Endothelial cell of umbilical vein (primary cell): ENCODE measurements at regions not wholly inside any gene's neighbourhood (a gene's known extent, or its start where the extent isn't known, plus 50 kb on each side); places are given as distances from the start of the nearest gene placed in this dataset.

ENCODE experiments used
- BruUV-seq: library from RNA; stranded (reverse); fragments of 400-500 nt; replicated peaks from 2 replicates; lab custom pipeline; 2021; lab: Mats Ljungman, UMichigan
- CTCF ChIA-PET: fragments of 300-600, 350-600 bp; sonication (Branson Sonifier 250); formaldehyde crosslinking; loops from one replicate; lab custom pipeline; 2021; ENCODE audit warnings: antibody characterized with exemption, inconsistent platforms; lab: Charles Lee
- POLR2A ChIA-PET: fragments of 300-600, 350-600 bp; sonication (Branson Sonifier 250); formaldehyde crosslinking; loops from one replicate; lab custom pipeline; 2021; ENCODE audit warnings: antibody characterized with exemption, inconsistent platforms; lab: Charles Lee
- DNase-seq: peaks from one replicate; pipeline ENCODE4 v3.0.0-alpha.2; 2011; ENCODE audit warnings: low read depth, low spot score
- FAIRE-seq: peaks from 2 replicates; lab custom pipeline; 2011; peaks lifted over from hg19 to GRCh38; lab: Jason Lieb, UNC
- H2AFZ ChIP-seq: 2 replicates; pipeline ENCODE4 v1.6.0; 2012; ENCODE audit warnings: low read depth, low read length, control low read depth, inconsistent platforms
- H3K27ac ChIP-seq: 2 replicates; pipeline ENCODE4 v1.5.1; 2011; ENCODE audit warnings: low read depth, mild to moderate bottlenecking, control low read depth, low read length, moderate library complexity; ENCODE audit not compliant: insufficient read depth
- H3K27me3 ChIP-seq, 2 experiments: 2 replicates each; pipeline versions ENCODE4 v1.6.0 to v1.6.1; 2011; ENCODE audit warnings: low read length in 2 of 2, mixed read lengths in 1 of 2; ENCODE audit not compliant: control insufficient read depth in 2 of 2, insufficient read depth in 2 of 2
- H3K36me3 ChIP-seq, 2 experiments: 2 replicates in 1 of 2; 3 replicates in 1 of 2; pipeline ENCODE4 v1.5.1; 2011; ENCODE audit warnings: low read length in 2 of 2, mild to moderate bottlenecking in 1 of 2, moderate library complexity in 1 of 2; ENCODE audit not compliant: control insufficient read depth in 2 of 2, insufficient read depth in 2 of 2; ENCODE audit errors: extremely low read depth in 1 of 2
- H3K4me1 ChIP-seq: 3 replicates; pipeline ENCODE4 v1.5.1; 2011; ENCODE audit warnings: mild to moderate bottlenecking, low read length; ENCODE audit not compliant: control insufficient read depth, insufficient read depth; ENCODE audit errors: extremely low read depth
- H3K4me2 ChIP-seq: 2 replicates; pipeline ENCODE4 v1.6.1; 2011; ENCODE audit warnings: low read length, control low read depth, mixed read lengths; ENCODE audit not compliant: insufficient read depth
- H3K4me3 ChIP-seq, 3 experiments: fragments of 200-600 bp in 1 of 3; sonication (generic), shearing (Covaris generic) in 1 of 3; replicated peaks in 1 of 3; 2 replicates each; pipeline ENCODE4 v1.5.1; 2011 to 2016; ENCODE audit warnings: control low read depth in 3 of 3, low read length in 3 of 3, mild to moderate bottlenecking in 2 of 3, inconsistent platforms in 1 of 3, low read depth in 1 of 3, moderate library complexity in 1 of 3; ENCODE audit not compliant: insufficient read depth in 1 of 3
- H3K79me2 ChIP-seq: 2 replicates; pipeline ENCODE4 v1.6.0; 2012; ENCODE audit warnings: low read length, inconsistent platforms; ENCODE audit not compliant: control insufficient read depth, insufficient read depth
- H3K9ac ChIP-seq: replicated peaks from 2 replicates; pipeline ENCODE3; 2011; ENCODE audit warnings: low read length, control low read depth; ENCODE audit not compliant: insufficient read depth; ENCODE audit errors: extremely low read depth
- H3K9me1 ChIP-seq: replicated peaks from 3 replicates; pipeline ENCODE4 v1.6.0; 2011; ENCODE audit warnings: mild to moderate bottlenecking, low read length; ENCODE audit not compliant: control insufficient read depth, insufficient read depth; ENCODE audit errors: extremely low read depth
- H3K9me3 ChIP-seq: replicated peaks from 2 replicates; pipeline ENCODE4 v1.5.1; 2012; ENCODE audit warnings: low read length, inconsistent platforms; ENCODE audit not compliant: control insufficient read depth, insufficient read depth
- H4K20me1 ChIP-seq: replicated peaks from 2 replicates; pipeline ENCODE3; 2011; ENCODE audit warnings: mild to moderate bottlenecking, low read length; ENCODE audit not compliant: control insufficient read depth, insufficient read depth; ENCODE audit errors: extremely low read depth
- EZH2 ChIP-seq: IDR thresholded peaks from 2 replicates; pipeline ENCODE4 v1.6.1; 2012; ENCODE audit warnings: borderline replicate concordance, low read depth, mild to moderate bottlenecking, moderate library complexity, low read length, inconsistent platforms; ENCODE audit not compliant: severe bottlenecking
- FOS ChIP-seq: IDR thresholded peaks from 2 replicates; pipeline ENCODE4 v1.6.1; 2011; ENCODE audit warnings: mild to moderate bottlenecking, low read length, moderate library complexity, borderline replicate concordance; ENCODE audit not compliant: insufficient read depth
- GATA2 ChIP-seq: IDR thresholded peaks from 2 replicates; pipeline ENCODE4 v1.7.0; 2011; ENCODE audit warnings: low read depth, mild to moderate bottlenecking, moderate library complexity, mixed read lengths, low read length; ENCODE audit not compliant: insufficient read length, insufficient read depth
- JUN ChIP-seq: IDR thresholded peaks from 2 replicates; pipeline ENCODE4 v1.6.1; 2011; ENCODE audit warnings: borderline replicate concordance, low read depth; ENCODE audit not compliant: insufficient read length, insufficient read depth
- MYC ChIP-seq: IDR thresholded peaks from one replicate; pipeline ENCODE4 v1.6.1; 2011; ENCODE audit warnings: mild to moderate bottlenecking, low read depth, low read length
- POLR2A ChIP-seq: IDR thresholded peaks from 2 replicates; pipeline ENCODE4 v1.6.1; 2012; ENCODE audit warnings: low read depth, mild to moderate bottlenecking, control low read depth, low read length
- POLR2AphosphoS5 ChIP-seq: IDR thresholded peaks from 2 replicates; pipeline ENCODE4 v1.6.1; 2012; ENCODE audit warnings: low read depth, mild to moderate bottlenecking, control low read depth, low read length, moderate library complexity; ENCODE audit not compliant: insufficient read depth
- dilution Hi-C: fragments of 300-500 bp; cut with MboI; formaldehyde crosslinking; loops from one replicate; pipeline ENCODE4 v1.15.0; 2019; ENCODE audit warnings: low sequenced_read_pairs; ENCODE audit not compliant: extremely low pct_ligation_motif_present
- intact Hi-C: fragments of 100-400 bp; cut with micrococcal nuclease; formaldehyde crosslinking; loops from one replicate; pipeline ENCODE4 v1.10.0; 2022
- TF ChIP-seq, protein P1 (sequence below), 2 donors: IDR thresholded peaks; 1 replicate in 1 of 2; 2 replicates in 1 of 2; pipeline ENCODE4 v1.5.1; 2011; ENCODE audit warnings: low read length in 2 of 2, mild to moderate bottlenecking in 2 of 2, moderate library complexity in 2 of 2, control low read depth in 1 of 2, inconsistent platforms in 1 of 2, low read depth in 1 of 2; ENCODE audit not compliant: insufficient read depth in 1 of 2; ENCODE audit errors: extremely low read depth in 1 of 2
- TF ChIP-seq, protein P2 (sequence below): IDR thresholded peaks from 2 replicates; pipeline ENCODE4 v1.6.1; 2011; ENCODE audit not compliant: insufficient read depth, insufficient read length

DNA sequence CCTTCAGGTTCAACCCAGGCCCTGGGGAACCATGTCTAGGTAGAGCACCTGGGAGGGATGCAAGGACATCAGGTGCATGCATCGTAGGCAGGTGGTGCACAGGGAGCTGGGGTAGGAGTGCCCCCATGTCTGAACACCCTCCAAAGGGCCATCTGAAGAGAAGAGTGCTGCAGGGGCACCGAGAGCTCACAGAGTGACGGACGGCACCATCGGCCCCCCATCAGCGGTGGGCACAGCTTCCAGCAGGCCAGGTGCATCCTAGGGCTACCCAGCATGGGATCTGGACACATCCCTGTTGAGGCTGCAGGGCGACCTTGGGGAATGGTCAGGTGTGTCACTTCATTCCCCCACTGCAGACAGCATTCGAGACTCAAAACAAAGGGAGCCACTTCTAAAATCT lies 138.3 kb upstream of the CDH4 start:
- intact Hi-C loops, result no loop called here
- Histone ChIP-seq H3K9ac (no peak overlapping the region), H2AFZ (no peak overlapping the region), H4K20me1 (no peaks in the 10 kb centered on the region), H3K4me1 (no peaks in the 10 kb centered on the region), H3K4me2 (no peak overlapping the region), H3K27me3 (no peaks in the 10 kb centered on the region), H3K9me3 (peaks cover 4% of the 10 kb centered on the region), H3K79me2 (no peaks in the 10 kb centered on the region), H3K27ac (no peak overlapping the region), H3K4me3 (no peak overlapping the region), H3K9me1 (no peaks in the 10 kb centered on the region), H3K36me3 (no peaks in the 10 kb centered on the region)
- DNase-seq (no peak), FAIRE-seq (no peak)
- dilution Hi-C loops, result no loop called here
- POLR2A ChIA-PET, result no interaction called here
- TF ChIP-seq FOS (no peak), JUN (no peak), MYC (no peak), EZH2 (no peak), GATA2 (no peak), POLR2A (no peak), POLR2AphosphoS5 (no peak)
- TF ChIP-seq, protein P1, sequence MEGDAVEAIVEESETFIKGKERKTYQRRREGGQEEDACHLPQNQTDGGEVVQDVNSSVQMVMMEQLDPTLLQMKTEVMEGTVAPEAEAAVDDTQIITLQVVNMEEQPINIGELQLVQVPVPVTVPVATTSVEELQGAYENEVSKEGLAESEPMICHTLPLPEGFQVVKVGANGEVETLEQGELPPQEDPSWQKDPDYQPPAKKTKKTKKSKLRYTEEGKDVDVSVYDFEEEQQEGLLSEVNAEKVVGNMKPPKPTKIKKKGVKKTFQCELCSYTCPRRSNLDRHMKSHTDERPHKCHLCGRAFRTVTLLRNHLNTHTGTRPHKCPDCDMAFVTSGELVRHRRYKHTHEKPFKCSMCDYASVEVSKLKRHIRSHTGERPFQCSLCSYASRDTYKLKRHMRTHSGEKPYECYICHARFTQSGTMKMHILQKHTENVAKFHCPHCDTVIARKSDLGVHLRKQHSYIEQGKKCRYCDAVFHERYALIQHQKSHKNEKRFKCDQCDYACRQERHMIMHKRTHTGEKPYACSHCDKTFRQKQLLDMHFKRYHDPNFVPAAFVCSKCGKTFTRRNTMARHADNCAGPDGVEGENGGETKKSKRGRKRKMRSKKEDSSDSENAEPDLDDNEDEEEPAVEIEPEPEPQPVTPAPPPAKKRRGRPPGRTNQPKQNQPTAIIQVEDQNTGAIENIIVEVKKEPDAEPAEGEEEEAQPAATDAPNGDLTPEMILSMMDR (IDR thresholded peaks at IDR 0.05; ENCODE audit: extremely low read depth in 1 of 2, insufficient read depth in 1 of 2, low read depth in 1 of 2, low read length in 2 of 2), result no peak
- TF ChIP-seq, protein P2, sequence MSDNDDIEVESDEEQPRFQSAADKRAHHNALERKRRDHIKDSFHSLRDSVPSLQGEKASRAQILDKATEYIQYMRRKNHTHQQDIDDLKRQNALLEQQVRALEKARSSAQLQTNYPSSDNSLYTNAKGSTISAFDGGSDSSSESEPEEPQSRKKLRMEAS, result no peak
- CTCF ChIA-PET, result no interaction called here
- no TSS peak for BruUV-seq
